Mucosa of descending colon (tissue), 3 donors: ENCODE measurements at regions not wholly inside any gene's neighbourhood (a gene's known extent, or its start where the extent isn't known, plus 50 kb on each side); places are given as distances from the start of the nearest gene placed in this dataset.
"Not testable (repeated sequence)": the region's sequence is repeated elsewhere in the genome, so short reads cannot be mapped to it uniquely, and the experiment has no call there.

Experiments
- ATAC-seq: fragments of 200-7000 bp; cut with Tn5 transposase; one replicate; pipeline ENCODE4 v1.9.1; 2020; ENCODE audit warnings: mild to moderate bottlenecking, moderate library complexity
- DNase-seq, 3 donors: peaks; one replicate each; pipeline ENCODE4 v3.0.0-alpha.2; 2020
- H3K36me3 ChIP-seq: fragments of 200-600 bp; one replicate; pipeline ENCODE4 v1.8.0; 2021; ENCODE audit warnings: low read depth, mild to moderate bottlenecking
- H3K4me1 ChIP-seq: fragments of 200-600 bp; one replicate; pipeline ENCODE4 v1.8.0; 2021; ENCODE audit warnings: low read depth, mild to moderate bottlenecking
- H3K4me3 ChIP-seq: fragments of 200-600 bp; one replicate; pipeline ENCODE4 v1.8.0; 2021; ENCODE audit warnings: mild to moderate bottlenecking
- H3K9me3 ChIP-seq: fragments of 200-600 bp; one replicate; pipeline ENCODE4 v1.8.0; 2021; ENCODE audit warnings: mild to moderate bottlenecking
- intact Hi-C, 2 donors: fragments of 100-400 bp; cut with DNase I in 1 of 2; cut with micrococcal nuclease in 1 of 2; formaldehyde crosslinking; loops; one replicate each; pipeline versions ENCODE4 v1.11.0 to v1.11.1; 2022; cut with DNase I, micrococcal nuclease
- TF ChIP-seq, protein P1 (sequence below): fragments of 200-600 bp; IDR thresholded peaks from one replicate; pipeline ENCODE4 v1.8.0; 2022; ENCODE audit warnings: antibody characterized with exemption, mild to moderate bottlenecking
- donor health status: DM: no; HTN: no; CAD: no; lungs with moderate emphysema.
- donor health status: DM: no; HTN: no; CAD: no.
- donor health status: DM: no; HTN: yes; CAD: no.

DNA sequence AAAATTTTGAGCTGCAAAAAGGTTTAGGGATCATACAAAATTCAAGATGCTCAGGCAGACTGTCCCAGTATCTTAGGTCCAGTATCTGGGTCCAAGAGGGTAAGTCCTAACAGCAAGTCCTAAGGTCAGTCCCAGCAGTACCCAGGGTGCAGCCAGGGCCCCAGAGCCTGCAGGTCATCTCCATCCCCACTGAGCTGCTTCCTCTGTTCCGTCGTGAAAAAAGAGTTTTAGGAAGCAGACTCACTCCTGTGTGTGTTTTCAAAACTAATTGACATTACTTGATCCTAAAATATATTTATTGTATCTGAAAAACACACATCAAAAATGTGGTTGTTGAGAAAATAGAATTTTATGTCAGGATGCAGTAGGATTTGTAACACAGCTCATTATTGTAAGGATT lies 69.9 kb upstream of the ALKAL2 start:
- ATAC-seq = no peak
- no peak for DNase-seq
- TF ChIP-seq, protein P1, sequence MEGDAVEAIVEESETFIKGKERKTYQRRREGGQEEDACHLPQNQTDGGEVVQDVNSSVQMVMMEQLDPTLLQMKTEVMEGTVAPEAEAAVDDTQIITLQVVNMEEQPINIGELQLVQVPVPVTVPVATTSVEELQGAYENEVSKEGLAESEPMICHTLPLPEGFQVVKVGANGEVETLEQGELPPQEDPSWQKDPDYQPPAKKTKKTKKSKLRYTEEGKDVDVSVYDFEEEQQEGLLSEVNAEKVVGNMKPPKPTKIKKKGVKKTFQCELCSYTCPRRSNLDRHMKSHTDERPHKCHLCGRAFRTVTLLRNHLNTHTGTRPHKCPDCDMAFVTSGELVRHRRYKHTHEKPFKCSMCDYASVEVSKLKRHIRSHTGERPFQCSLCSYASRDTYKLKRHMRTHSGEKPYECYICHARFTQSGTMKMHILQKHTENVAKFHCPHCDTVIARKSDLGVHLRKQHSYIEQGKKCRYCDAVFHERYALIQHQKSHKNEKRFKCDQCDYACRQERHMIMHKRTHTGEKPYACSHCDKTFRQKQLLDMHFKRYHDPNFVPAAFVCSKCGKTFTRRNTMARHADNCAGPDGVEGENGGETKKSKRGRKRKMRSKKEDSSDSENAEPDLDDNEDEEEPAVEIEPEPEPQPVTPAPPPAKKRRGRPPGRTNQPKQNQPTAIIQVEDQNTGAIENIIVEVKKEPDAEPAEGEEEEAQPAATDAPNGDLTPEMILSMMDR = no peak
- H3K4me3 ChIP-seq = no peak overlapping the region
- intact Hi-C loops = no loop called here
- no peaks in the 10 kb centered on the region for H3K36me3 ChIP-seq
- no peaks in the 10 kb centered on the region for H3K4me1 ChIP-seq
- H3K9me3 ChIP-seq = no peaks in the 10 kb centered on the region

DNA sequence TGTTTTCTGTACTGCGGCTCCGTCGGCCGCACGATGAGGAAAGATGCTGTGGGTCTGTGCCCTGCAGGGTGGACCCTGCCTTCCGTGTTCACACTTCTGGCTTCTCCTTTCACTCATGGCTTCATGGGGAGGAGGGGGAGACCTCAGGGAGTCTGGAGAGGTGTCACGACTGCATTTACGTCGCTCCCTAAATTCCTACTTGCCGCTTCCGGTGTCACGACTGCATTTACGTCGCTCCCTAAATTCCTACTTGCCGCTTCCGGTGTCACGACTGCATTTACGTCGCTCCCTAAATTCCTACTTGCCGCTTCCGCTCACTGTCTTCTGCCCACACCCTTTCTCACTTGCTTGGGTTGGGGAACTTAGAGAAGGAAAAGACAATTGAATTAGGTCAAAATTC lies 68.4 kb upstream of the ALKAL2 start:
- H3K9me3 ChIP-seq, H3K36me3 ChIP-seq, ATAC-seq, intact Hi-C loops, DNase-seq, H3K4me3 ChIP-seq, H3K4me1 ChIP-seq: not testable (repeated sequence)

DNA sequence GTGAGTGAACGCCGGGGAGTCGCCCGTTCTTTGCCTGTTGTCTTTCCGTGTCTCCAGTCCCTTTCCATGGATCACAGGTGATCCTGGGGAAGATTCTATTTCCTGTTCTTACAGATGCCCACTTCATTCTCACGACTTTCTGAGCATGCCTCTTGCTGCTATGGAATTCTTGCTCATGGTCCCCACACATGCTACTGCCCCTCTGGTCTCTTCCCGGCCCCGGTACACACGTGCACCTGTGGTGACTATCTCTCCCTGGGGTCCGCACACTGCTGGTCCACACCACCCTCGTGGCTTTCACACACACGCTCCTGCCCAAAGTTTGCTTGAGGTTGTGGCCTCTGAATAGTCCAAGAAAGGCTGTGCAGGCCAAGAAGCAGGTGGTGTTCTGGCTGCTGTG lies 67.9 kb upstream of the ALKAL2 start:
- no peaks in the 10 kb centered on the region for H3K9me3 ChIP-seq
- H3K4me1 ChIP-seq = no peaks in the 10 kb centered on the region
- TF ChIP-seq, protein P1 = no peak
- H3K36me3 ChIP-seq = no peaks in the 10 kb centered on the region
- DNase-seq (no peak), ATAC-seq (no peak)
- H3K4me3 ChIP-seq = no peak overlapping the region
- intact Hi-C loops = no loop called here

DNA sequence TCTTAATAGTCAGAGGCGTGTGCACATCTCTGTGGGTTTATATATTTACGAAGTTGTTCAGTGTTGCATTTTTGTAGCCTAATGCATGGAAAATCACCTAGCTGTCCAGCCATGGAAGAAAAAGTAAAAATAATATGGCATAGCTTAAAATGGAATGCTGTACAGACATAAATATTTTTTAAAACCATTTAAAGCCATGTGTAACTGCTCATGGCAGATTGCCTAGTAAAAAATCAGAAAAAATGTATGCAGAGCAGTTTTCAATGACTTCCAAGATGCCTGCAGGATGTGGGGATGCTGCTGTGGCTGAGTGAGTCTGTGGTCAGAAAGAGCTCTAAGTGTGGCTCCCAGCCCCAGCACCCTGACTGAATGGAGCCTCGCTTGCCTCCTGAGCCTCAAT lies 64.8 kb upstream of the ALKAL2 start:
- Histone ChIP-seq H3K4me1 (no peaks in the 10 kb centered on the region), H3K36me3 (no peaks in the 10 kb centered on the region), H3K9me3 (no peaks in the 10 kb centered on the region), H3K4me3 (no peak overlapping the region)
- DNase-seq = no peak
- intact Hi-C loops = no loop called here
- no peak for ATAC-seq
- TF ChIP-seq, protein P1 = no peak

DNA sequence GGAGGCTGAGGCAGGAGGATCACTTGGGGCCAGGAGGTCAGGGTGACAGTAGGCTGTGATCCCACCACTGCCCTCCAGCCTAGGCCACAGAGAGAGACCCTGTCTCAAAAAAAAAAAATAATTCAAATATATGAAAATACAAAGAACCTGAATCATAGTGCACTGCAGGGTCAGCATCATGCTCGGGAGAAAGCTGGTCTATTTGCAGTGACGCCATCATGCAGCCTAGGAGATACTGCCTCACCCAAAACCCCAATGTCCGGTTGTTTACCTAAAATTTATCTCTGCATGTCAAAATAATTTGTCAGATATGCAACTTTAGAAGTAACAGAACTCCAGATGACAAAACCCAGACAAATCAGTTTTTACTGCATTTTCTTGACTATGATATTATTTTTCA lies 61.5 kb upstream of the ALKAL2 start:
- intact Hi-C loops = no loop called here
- ATAC-seq (no peak), DNase-seq (no peak)
- Histone ChIP-seq H3K4me3 (no peak overlapping the region), H3K9me3 (no peaks in the 10 kb centered on the region), H3K36me3 (no peaks in the 10 kb centered on the region), H3K4me1 (no peaks in the 10 kb centered on the region)
- TF ChIP-seq, protein P1 = no peak

DNA sequence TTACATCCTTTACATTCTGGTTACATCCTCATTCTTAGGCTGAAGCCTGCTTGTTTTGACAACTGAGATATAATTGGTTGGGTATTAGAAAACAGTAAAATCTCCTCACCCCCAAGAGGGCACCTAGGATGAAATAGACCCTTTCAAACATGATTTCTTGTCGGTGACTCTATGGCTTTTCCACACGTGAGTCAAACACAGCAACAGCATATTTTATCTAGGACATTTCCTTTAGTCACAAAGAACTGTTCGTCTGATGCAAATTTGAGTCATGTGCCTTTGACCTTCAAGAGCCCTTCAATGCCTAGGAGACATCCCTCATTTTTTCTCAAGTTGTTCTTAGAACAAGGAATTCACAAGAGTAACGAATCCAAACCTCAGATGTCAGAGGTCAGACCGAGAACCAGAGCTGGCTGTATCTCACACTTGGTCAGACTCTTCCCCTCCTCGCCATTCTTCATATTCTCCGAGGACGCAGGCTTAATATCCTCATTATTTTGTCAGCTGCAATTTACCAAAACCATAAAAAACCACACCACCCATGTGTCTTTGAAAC lies 60.5 kb upstream of the ALKAL2 start:
- intact Hi-C loops = no loop called here

More for the DNA sequence above, 60.5 kb upstream of the ALKAL2 start:
- Histone ChIP-seq H3K9me3 (no peaks in the 10 kb centered on the region), H3K4me1 (no peaks in the 10 kb centered on the region), H3K4me3 (no peak overlapping the region), H3K36me3 (no peaks in the 10 kb centered on the region)
- TF ChIP-seq, protein P1 = no peak
- ATAC-seq (no peak), DNase-seq (no peak)
